GM23248 (cell line): ENCODE measurements at regions not wholly inside any gene's neighbourhood (a gene's known extent, or its start where the extent isn't known, plus 50 kb on each side); places are given as distances from the start of the nearest gene placed in this dataset.

ENCODE experiments used
- DNase-seq: peaks from one replicate; pipeline ENCODE4 v3.0.0-alpha.2; 2015
- H2AFZ ChIP-seq: fragments of 200-600 bp; sonication (generic); 2 replicates; pipeline ENCODE4 v1.6.1; 2016; ENCODE audit warnings: antibody characterized with exemption
- H3F3A ChIP-seq: fragments of 200-600 bp; sonication (generic); 2 replicates; pipeline ENCODE4 v1.6.1; 2016; ENCODE audit warnings: mild to moderate bottlenecking, antibody characterized with exemption, mixed run types; ENCODE audit not compliant: insufficient read depth
- H3K27ac ChIP-seq: fragments of 200-600 bp; sonication (generic); 2 replicates; pipeline ENCODE4 v1.5.1; 2016; ENCODE audit warnings: mild to moderate bottlenecking
- H3K27me3 ChIP-seq: fragments of 200-600 bp; sonication (generic); replicated peaks from 2 replicates; pipeline ENCODE4 v1.6.1; 2016; ENCODE audit warnings: mild to moderate bottlenecking; ENCODE audit not compliant: insufficient read depth
- H3K36me3 ChIP-seq: fragments of 200-600 bp; sonication (generic); 2 replicates; pipeline ENCODE4 v1.6.1; 2016; ENCODE audit warnings: low read depth, mild to moderate bottlenecking
- H3K4me1 ChIP-seq: fragments of 200-600 bp; sonication (generic); 2 replicates; pipeline ENCODE4 v1.6.1; 2016; ENCODE audit warnings: mild to moderate bottlenecking; ENCODE audit not compliant: insufficient read depth
- H3K4me2 ChIP-seq: fragments of 200-600 bp; sonication (generic); one replicate; pipeline ENCODE4 v1.6.1; 2016; ENCODE audit warnings: mild to moderate bottlenecking; ENCODE audit not compliant: unreplicated experiment
- H3K4me3 ChIP-seq: fragments of 200-600 bp; sonication (generic); 2 replicates; pipeline ENCODE4 v1.5.1; 2016; ENCODE audit warnings: mild to moderate bottlenecking
- H3K79me2 ChIP-seq: fragments of 200-600 bp; sonication (generic); 2 replicates; pipeline ENCODE4 v1.6.1; 2016; ENCODE audit warnings: mild to moderate bottlenecking; ENCODE audit not compliant: insufficient read depth
- H3K9ac ChIP-seq: fragments of 200-600 bp; sonication (generic); 2 replicates; pipeline ENCODE4 v1.6.1; 2016; ENCODE audit warnings: mild to moderate bottlenecking
- H3K9me2 ChIP-seq: fragments of 200-600 bp; sonication (generic); 2 replicates; pipeline ENCODE4 v1.6.1; 2016; ENCODE audit warnings: mixed run types, mild to moderate bottlenecking, moderate library complexity; ENCODE audit not compliant: insufficient read depth
- H3K9me3 ChIP-seq: fragments of 200-600 bp; sonication (generic); one replicate; pipeline ENCODE4 v1.6.1; 2017; ENCODE audit warnings: low read depth
- H4K20me1 ChIP-seq: fragments of 200-600 bp; sonication (generic); 2 replicates; pipeline ENCODE4 v1.6.0; 2016; ENCODE audit not compliant: insufficient read depth
- EZH2 ChIP-seq: fragments of 200-600 bp; sonication (generic); IDR thresholded peaks from 2 replicates; pipeline ENCODE4 v1.6.1; 2018; ENCODE audit warnings: antibody characterized with exemption, mild to moderate bottlenecking; ENCODE audit not compliant: insufficient read depth, poor library complexity, severe bottlenecking
- EZH2phosphoT487 ChIP-seq: fragments of 200-600 bp; sonication (generic); IDR thresholded peaks from 2 replicates; pipeline ENCODE4 v1.6.1; 2018; ENCODE audit warnings: antibody characterized with exemption, moderate library complexity, mild to moderate bottlenecking, low read depth; ENCODE audit not compliant: insufficient read depth
- WGBS, 2 experiments: methylation state at CpG; one replicate each; pipeline ENCODE4 v1.1.6; 2015 to 2017; ENCODE audit warnings: low lambda C conversion rate in 2 of 2, low coverage in 1 of 2; ENCODE audit errors: missing lambda C conversion rate in 2 of 2; 5-methylcytosine and 5-hydroxymethylcytosine counted together
- in situ Hi-C: fragments of 300-500 bp; cut with MboI; formaldehyde crosslinking; loops from 2 replicates; pipeline ENCODE4 v1.15.0; 2020

DNA sequence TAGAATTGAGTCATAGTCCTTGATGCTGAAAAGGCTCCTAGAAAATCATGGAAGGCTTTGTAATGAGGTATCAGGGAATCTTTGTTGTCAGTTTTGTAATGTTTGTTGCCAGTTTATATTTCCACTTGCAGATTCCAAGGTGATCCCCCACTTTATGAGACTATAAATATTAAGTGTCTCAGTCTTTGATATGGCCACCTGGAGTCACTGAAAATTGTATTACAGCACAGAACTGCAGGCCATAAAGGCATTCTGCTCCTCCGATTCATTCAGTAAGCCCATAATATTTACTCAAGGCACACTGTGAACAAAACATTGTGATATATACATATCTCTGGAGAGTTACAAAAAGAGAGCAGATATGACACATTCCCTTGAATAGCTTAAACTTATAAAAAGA is 457.8 kb upstream of the ZNF385D start:
- Histone ChIP-seq H2AFZ (no peak overlapping the region), H3K4me3 (no peak overlapping the region), H3F3A (no peaks in the 10 kb centered on the region), H3K4me1 (no peaks in the 10 kb centered on the region), H3K79me2 (no peaks in the 10 kb centered on the region), H4K20me1 (no peaks in the 10 kb centered on the region), H3K9ac (no peak overlapping the region), H3K4me2 (no peak overlapping the region), H3K9me3 (no peaks in the 10 kb centered on the region), H3K27me3 (no peaks in the 10 kb centered on the region; the same call in 1 of the 2 replicates), H3K27ac (no peak overlapping the region), H3K36me3 (no peaks in the 10 kb centered on the region), H3K9me2 (no peaks in the 10 kb centered on the region)
- in situ Hi-C loops = no loop called here
- WGBS, 2 experiments = 6 to 10% methylated on average over 1 of the region's 1 CpG
- no peak for TF ChIP-seq EZH2phosphoT487
- no peak for TF ChIP-seq EZH2
- DNase-seq = no peak

DNA sequence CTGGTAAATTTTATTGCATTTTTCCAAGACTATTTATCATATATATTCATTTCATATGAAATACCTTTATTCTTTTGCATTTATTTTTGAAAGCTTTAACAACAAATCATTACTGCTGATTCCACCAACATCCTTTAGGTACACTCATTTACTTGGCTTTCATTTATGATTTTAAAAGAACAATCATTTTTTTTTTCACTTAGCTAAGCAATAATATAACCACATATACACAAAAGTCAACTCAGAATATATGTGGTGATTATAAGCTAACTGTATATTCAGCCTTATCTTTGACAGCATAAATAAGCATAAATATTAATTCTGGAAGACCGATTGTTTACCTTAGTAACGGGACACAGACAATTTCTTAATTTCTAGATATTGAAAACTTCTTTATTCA is 458.6 kb upstream of the ZNF385D start:
- no peaks in the 10 kb centered on the region for H4K20me1 ChIP-seq
- WGBS, 2 experiments = 74 to 79% methylated on average over 2 of the region's 2 CpGs
- in situ Hi-C loops = no loop called here

DNA sequence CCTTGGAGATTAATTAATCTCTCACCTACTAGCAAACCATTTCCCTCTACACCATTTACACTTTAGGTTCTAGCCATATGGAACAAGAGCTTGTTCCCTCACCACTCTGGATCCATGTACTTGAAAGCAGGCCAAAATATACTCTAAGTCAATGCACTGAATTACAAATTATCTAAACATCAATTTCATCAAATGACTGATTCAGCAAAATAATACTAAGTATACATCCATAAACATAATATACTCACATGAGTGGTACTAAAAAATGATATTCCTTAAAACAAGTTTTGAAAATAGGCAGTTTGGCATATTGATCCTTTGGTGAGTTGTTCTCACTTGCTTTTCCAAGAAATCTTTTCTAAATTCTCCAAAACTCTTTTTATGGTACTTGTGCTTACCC is 459.7 kb upstream of the ZNF385D start:
- in situ Hi-C loops = no loop called here
- no peak overlapping the region for H3K4me3 ChIP-seq
- H3K4me2 ChIP-seq = no peak overlapping the region
- H3K9me3 ChIP-seq = no peaks in the 10 kb centered on the region
- H3K36me3 ChIP-seq = no peaks in the 10 kb centered on the region
- H3K27ac ChIP-seq = no peak overlapping the region
- H3K4me1 ChIP-seq = no peaks in the 10 kb centered on the region
- H3K9me2 ChIP-seq = no peaks in the 10 kb centered on the region
- H3K9ac ChIP-seq = no peak overlapping the region
- no peaks in the 10 kb centered on the region for H3F3A ChIP-seq
- no peak overlapping the region for H2AFZ ChIP-seq
- H3K79me2 ChIP-seq = no peaks in the 10 kb centered on the region
- DNase-seq = no peak
- H4K20me1 ChIP-seq = no peaks in the 10 kb centered on the region
- no peak for TF ChIP-seq EZH2phosphoT487
- no peak for TF ChIP-seq EZH2
- H3K27me3 ChIP-seq = no peaks in the 10 kb centered on the region

More for the DNA sequence above, 458.6 kb upstream of the ZNF385D start:
- Histone ChIP-seq H2AFZ (no peak overlapping the region), H3K4me2 (no peak overlapping the region), H3F3A (no peaks in the 10 kb centered on the region), H3K79me2 (no peaks in the 10 kb centered on the region), H3K9me2 (no peaks in the 10 kb centered on the region), H3K9me3 (no peaks in the 10 kb centered on the region), H3K4me3 (no peak overlapping the region), H3K36me3 (no peaks in the 10 kb centered on the region), H3K27me3 (no peaks in the 10 kb centered on the region; the same call in 1 of the 2 replicates), H3K9ac (no peak overlapping the region), H3K4me1 (no peaks in the 10 kb centered on the region), H3K27ac (no peak overlapping the region)
- no peak for DNase-seq
- no peak for TF ChIP-seq EZH2phosphoT487
- TF ChIP-seq EZH2 = no peak

DNA sequence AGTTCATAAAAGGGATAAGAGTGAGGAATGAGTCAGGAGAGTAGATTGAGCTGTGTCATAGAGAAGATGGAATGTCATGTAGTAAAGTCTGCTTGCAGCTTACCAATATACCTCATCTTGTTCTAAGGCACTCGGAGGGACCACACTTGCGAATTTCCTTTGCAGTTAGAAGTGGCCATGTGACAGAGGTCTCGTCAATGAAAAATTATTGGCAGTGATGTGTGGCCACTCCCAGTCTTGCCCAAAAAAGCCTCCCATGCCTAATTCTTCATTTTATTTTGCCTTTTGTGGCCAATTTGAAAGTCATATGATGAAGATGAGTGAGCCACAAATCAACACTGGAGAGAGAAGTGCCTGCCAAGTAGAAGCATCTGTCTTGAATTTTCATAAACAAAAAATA is 465.6 kb upstream of the ZNF385D start:
- 0 out of 2 replicates have a peak, but pooled peaks cover 4% of the 10 kb centered on the region for H3K9me2 ChIP-seq
- no peak overlapping the region for H2AFZ ChIP-seq
- in situ Hi-C loops = no loop called here
- H3K9ac ChIP-seq = no peak overlapping the region
- TF ChIP-seq EZH2 (no peak), EZH2phosphoT487 (no peak)
- peak; percentile 3 for DNase-seq
- no peaks in the 10 kb centered on the region for H4K20me1 ChIP-seq
- peaks cover 7% of the 10 kb centered on the region; the same call in 1 of the 2 replicates for H3K27me3 ChIP-seq
- H3F3A ChIP-seq = no peaks in the 10 kb centered on the region
- H3K27ac ChIP-seq = no peak overlapping the region
- H3K4me1 ChIP-seq = no peaks in the 10 kb centered on the region
- 0 to 7% methylated on average over 3 of the region's 3 CpGs for WGBS, 2 experiments
- H3K36me3 ChIP-seq = no peaks in the 10 kb centered on the region
- H3K79me2 ChIP-seq = no peaks in the 10 kb centered on the region
- no peaks in the 10 kb centered on the region for H3K9me3 ChIP-seq
- no peak overlapping the region for H3K4me2 ChIP-seq
- H3K4me3 ChIP-seq = no peak overlapping the region

DNA sequence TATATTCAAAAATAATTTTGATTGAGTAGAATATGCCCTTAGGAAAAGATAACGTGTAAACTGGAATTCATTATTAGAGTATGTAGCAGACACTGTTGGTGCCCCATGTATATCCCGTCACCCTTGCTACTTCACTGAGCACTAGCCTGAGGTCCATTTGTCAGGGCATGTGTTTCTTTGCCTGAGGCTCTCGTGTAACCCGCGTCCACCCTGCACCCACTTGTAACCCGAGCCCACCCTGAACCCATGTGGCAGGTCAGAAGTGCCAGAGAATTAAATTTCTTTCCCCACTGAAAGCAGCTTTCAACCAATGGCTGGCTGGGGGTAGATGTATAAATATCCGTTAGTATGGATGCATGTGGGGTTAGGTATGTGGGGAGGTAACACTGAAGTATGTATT is 474.2 kb upstream of the ZNF385D start:
- Histone ChIP-seq H3K27ac (no peak overlapping the region), H3K9me3 (no peaks in the 10 kb centered on the region), H3K36me3 (no peaks in the 10 kb centered on the region), H3K4me2 (no peak overlapping the region), H3K4me1 (no peaks in the 10 kb centered on the region), H3K4me3 (no peak overlapping the region), H3K79me2 (no peaks in the 10 kb centered on the region), H2AFZ (no peak overlapping the region), H3K9ac (no peak overlapping the region), H3K27me3 (peaks cover 6% of the 10 kb centered on the region; the same call in 1 of the 2 replicates), H3F3A (no peaks in the 10 kb centered on the region), H4K20me1 (no peaks in the 10 kb centered on the region), H3K9me2 (no peaks in the 10 kb centered on the region)
- no peak for TF ChIP-seq EZH2
- TF ChIP-seq EZH2phosphoT487 = no peak
- DNase-seq = no peak
- 59 to 69% methylated on average over 7 of the region's 7 CpGs for WGBS, 2 experiments
- in situ Hi-C loops = no loop called here
